Neural cell (in vitro differentiated cells): ENCODE measurements at regions not wholly inside any gene's neighbourhood (a gene's known extent, or its start where the extent isn't known, plus 50 kb on each side); places are given as distances from the start of the nearest gene placed in this dataset.

ENCODE experiments used
- H2AFZ ChIP-seq: fragments of 200-600, 300-800 bp; sonication (generic), shearing (Covaris generic); 2 replicates; pipeline ENCODE4 v1.6.0; 2014; ENCODE audit warnings: low read depth, mild to moderate bottlenecking, antibody characterized with exemption, low read length, moderate library complexity
- H3F3A ChIP-seq: fragments of 200-600 bp; shearing (Covaris generic); 2 replicates; pipeline ENCODE4 v1.6.1; 2016; ENCODE audit warnings: mild to moderate bottlenecking, moderate library complexity, mixed read lengths, antibody characterized with exemption, low read length; ENCODE audit not compliant: insufficient read depth, poor library complexity, severe bottlenecking
- H3K27ac ChIP-seq: fragments of 200-600, 300-800 bp; sonication (generic), shearing (Covaris generic); 2 replicates; pipeline ENCODE4 v1.5.1; 2014; ENCODE audit warnings: mild to moderate bottlenecking, low read length, moderate library complexity
- H3K27me3 ChIP-seq: fragments of 300-800, 200-600 bp; sonication (generic), shearing (Covaris generic); 2 replicates; pipeline ENCODE4 v1.6.0; 2014; ENCODE audit warnings: mild to moderate bottlenecking, low read depth, low read length, moderate library complexity; ENCODE audit not compliant: insufficient read depth
- H3K36me3 ChIP-seq: fragments of 300-800, 200-600 bp; sonication (generic), shearing (Covaris generic); 2 replicates; pipeline ENCODE4 v1.5.1; 2014; ENCODE audit warnings: mild to moderate bottlenecking, antibody characterized with exemption, low read length, moderate library complexity; ENCODE audit not compliant: insufficient read depth
- H3K4me2 ChIP-seq: fragments of 300-800, 200-600 bp; sonication (generic), shearing (Covaris generic); 2 replicates; pipeline ENCODE4 v1.6.0; 2014; ENCODE audit warnings: mild to moderate bottlenecking, low read length
- H3K4me3 ChIP-seq: fragments of 300-800, 200-600 bp; sonication (generic), shearing (Covaris generic); 2 replicates; pipeline ENCODE4 v1.5.1; 2014; ENCODE audit warnings: mild to moderate bottlenecking, low read length, moderate library complexity
- H3K79me2 ChIP-seq: fragments of 200-600 bp; shearing (Covaris generic); replicated peaks from 2 replicates; pipeline ENCODE4 v1.6.0; 2014; ENCODE audit warnings: mild to moderate bottlenecking, low read length, moderate library complexity; ENCODE audit not compliant: insufficient read depth
- H3K9ac ChIP-seq: fragments of 300-800, 200-600 bp; sonication (generic), shearing (Covaris generic); 2 replicates; pipeline ENCODE4 v1.6.1; 2016; ENCODE audit warnings: mild to moderate bottlenecking, low read length, mixed read lengths
- H3K9me2 ChIP-seq: fragments of 200-600 bp; shearing (Covaris generic); 2 replicates; pipeline ENCODE4 v1.6.1; 2016; ENCODE audit warnings: mild to moderate bottlenecking, low read length, mixed read lengths; ENCODE audit not compliant: insufficient read depth
- H3K9me3 ChIP-seq: fragments of 200-600, 300-800 bp; sonication (generic), shearing (Covaris generic); 2 replicates; pipeline ENCODE4 v1.6.1; 2016; ENCODE audit warnings: mild to moderate bottlenecking, mixed run types, low read length, moderate library complexity, mixed read lengths
- H4K20me1 ChIP-seq: fragments of 200-600 bp; shearing (Covaris generic); 2 replicates; pipeline ENCODE4 v1.6.1; 2016; ENCODE audit warnings: mild to moderate bottlenecking, mixed run types; ENCODE audit not compliant: insufficient read depth
- CTCF ChIP-seq: fragments of 450-650 bp; IDR thresholded peaks from 2 replicates; pipeline ENCODE4 v1.5.1; 2014; ENCODE audit warnings: antibody characterized with exemption, mild to moderate bottlenecking, moderate library complexity; ENCODE audit not compliant: poor library complexity, severe bottlenecking
- EP300 ChIP-seq: fragments of 450-650 bp; conservative IDR thresholded peaks from 2 replicates; pipeline ENCODE4 v1.6.1; 2014; ENCODE audit warnings: antibody characterized with exemption, mild to moderate bottlenecking, moderate library complexity; ENCODE audit not compliant: poor library complexity, severe bottlenecking
- EZH2 ChIP-seq: fragments of 200-600, 300-800 bp; shearing (Covaris generic), sonication (generic); IDR thresholded peaks from 2 replicates; pipeline ENCODE4 v1.6.1; 2014; ENCODE audit warnings: antibody characterized with exemption, low read length, borderline replicate concordance, mild to moderate bottlenecking; ENCODE audit not compliant: insufficient read depth, poor library complexity, severe bottlenecking
- MXI1 ChIP-seq: fragments of 450-650 bp; conservative IDR thresholded peaks from 2 replicates; pipeline ENCODE4 v1.6.1; 2014; ENCODE audit warnings: antibody characterized with exemption, mild to moderate bottlenecking; ENCODE audit not compliant: poor library complexity, severe bottlenecking
- POLR2AphosphoS5 ChIP-seq: IDR thresholded peaks from 2 replicates; pipeline ENCODE4 v1.6.1; 2012
- RAD21 ChIP-seq: fragments of 450-650 bp; conservative IDR thresholded peaks from 2 replicates; pipeline ENCODE4 v1.6.1; 2014; ENCODE audit warnings: antibody characterized with exemption, mild to moderate bottlenecking, moderate library complexity
- REST ChIP-seq: IDR thresholded peaks from 2 replicates; pipeline ENCODE4 v1.6.1; 2012; ENCODE audit warnings: borderline replicate concordance
- SMC3 ChIP-seq: fragments of 450-650 bp; conservative IDR thresholded peaks from 2 replicates; pipeline ENCODE4 v1.6.1; 2014; ENCODE audit warnings: antibody characterized with exemption, mild to moderate bottlenecking, moderate library complexity; ENCODE audit not compliant: poor library complexity
- TAF1 ChIP-seq: IDR thresholded peaks from 2 replicates; pipeline ENCODE4 v1.6.1; 2012; ENCODE audit warnings: low read depth

- no peak overlapping the region for H3K4me2 ChIP-seq
- no peaks in the 10 kb centered on the region for H3K9me3 ChIP-seq
- H3K79me2 ChIP-seq = no peaks in the 10 kb centered on the region
- H4K20me1 ChIP-seq = no peaks in the 10 kb centered on the region
- no peaks in the 10 kb centered on the region for H3K27me3 ChIP-seq
- H3K27ac ChIP-seq = no peak overlapping the region
- no peaks in the 10 kb centered on the region for H3K9me2 ChIP-seq
- H2AFZ ChIP-seq = no peak overlapping the region
- H3K9ac ChIP-seq = no peak overlapping the region
- no peak overlapping the region for H3K4me3 ChIP-seq
- TF ChIP-seq EP300 (no peak), MXI1 (no peak), RAD21 (no peak), CTCF (no peak), REST (no peak), TAF1 (no peak), EZH2 (no peak), SMC3 (no peak), POLR2AphosphoS5 (no peak)
- no peaks in the 10 kb centered on the region for H3K36me3 ChIP-seq
- no peaks in the 10 kb centered on the region for H3F3A ChIP-seq
Measured at GRCh38 chrX:131762802-131763234, 218.9 kb downstream of the OR13H1 start.

- Histone ChIP-seq H3K4me2 (no peak overlapping the region), H3F3A (no peaks in the 10 kb centered on the region), H4K20me1 (no peaks in the 10 kb centered on the region), H3K9me2 (no peaks in the 10 kb centered on the region), H3K79me2 (no peaks in the 10 kb centered on the region), H3K9me3 (no peaks in the 10 kb centered on the region), H3K36me3 (no peaks in the 10 kb centered on the region), H2AFZ (no peak overlapping the region), H3K9ac (no peak overlapping the region), H3K4me3 (no peak overlapping the region), H3K27ac (no peak overlapping the region), H3K27me3 (no peaks in the 10 kb centered on the region)
- TF ChIP-seq CTCF (no peak), EP300 (no peak), REST (no peak), POLR2AphosphoS5 (no peak), TAF1 (no peak), SMC3 (no peak), EZH2 (no peak), RAD21 (no peak), MXI1 (no peak)
Measured at GRCh38 chrX:131763674-131764073, 219.8 kb downstream of the OR13H1 start.
